Osteocyte (in vitro differentiated cells): ENCODE measurements at regions not wholly inside any gene's neighbourhood (a gene's known extent, or its start where the extent isn't known, plus 50 kb on each side); places are given as distances from the start of the nearest gene placed in this dataset.

Experiments
- DNase-seq: peaks from one replicate; pipeline ENCODE4 v3.0.0; 2021; ENCODE audit warnings: mixed read lengths; ENCODE audit not compliant: unreplicated experiment; ENCODE audit errors: extremely low spot score
- H3K27ac Mint-ChIP-seq: one replicate; pipeline ENCODE4 v1.8.0; 2021; ENCODE audit warnings: mild to moderate bottlenecking, mixed read lengths; ENCODE audit not compliant: unreplicated experiment
- H3K27me3 Mint-ChIP-seq: one replicate; pipeline ENCODE4 v1.8.0; 2021; ENCODE audit warnings: mixed read lengths; ENCODE audit not compliant: unreplicated experiment
- H3K36me3 Mint-ChIP-seq: one replicate; pipeline ENCODE4 v1.8.0; 2021; ENCODE audit warnings: mixed read lengths; ENCODE audit not compliant: unreplicated experiment
- H3K4me1 Mint-ChIP-seq: one replicate; pipeline ENCODE4 v1.8.0; 2021; ENCODE audit warnings: mixed read lengths; ENCODE audit not compliant: unreplicated experiment
- H3K4me3 Mint-ChIP-seq: one replicate; pipeline ENCODE4 v1.8.0; 2021; ENCODE audit warnings: mild to moderate bottlenecking, moderate library complexity, mixed read lengths; ENCODE audit not compliant: unreplicated experiment
- H3K9me3 Mint-ChIP-seq: one replicate; pipeline ENCODE4 v1.8.0; 2021; ENCODE audit warnings: mixed read lengths; ENCODE audit not compliant: unreplicated experiment
- TF ChIP-seq, protein P1 (sequence below): fragments of 200-600 bp; sonication (generic); IDR thresholded peaks from 2 replicates; pipeline ENCODE4 v1.5.0; 2021; ENCODE audit warnings: antibody characterized with exemption, mild to moderate bottlenecking, moderate library complexity

DNA sequence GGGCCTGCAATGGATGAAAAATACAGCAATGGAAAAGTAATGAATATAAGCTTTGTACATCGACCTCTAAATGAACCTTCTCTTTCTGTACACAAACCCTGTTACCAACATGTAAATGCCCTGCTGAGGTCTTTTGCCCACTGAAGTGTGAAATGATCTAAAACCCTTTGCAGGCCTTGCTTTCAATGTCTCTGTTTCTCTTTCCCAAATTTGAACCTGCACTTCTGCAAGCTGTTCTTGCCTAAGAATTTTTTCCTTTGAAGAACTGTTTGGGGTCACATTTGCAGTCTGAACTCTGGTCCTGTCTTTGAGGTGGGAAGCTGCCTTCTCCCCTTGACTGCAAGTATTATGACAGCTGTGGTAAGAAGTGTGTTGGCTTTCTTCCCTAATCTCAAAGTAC, 1237.1 kb downstream of the FAM181B start:
- TF ChIP-seq, protein P1, sequence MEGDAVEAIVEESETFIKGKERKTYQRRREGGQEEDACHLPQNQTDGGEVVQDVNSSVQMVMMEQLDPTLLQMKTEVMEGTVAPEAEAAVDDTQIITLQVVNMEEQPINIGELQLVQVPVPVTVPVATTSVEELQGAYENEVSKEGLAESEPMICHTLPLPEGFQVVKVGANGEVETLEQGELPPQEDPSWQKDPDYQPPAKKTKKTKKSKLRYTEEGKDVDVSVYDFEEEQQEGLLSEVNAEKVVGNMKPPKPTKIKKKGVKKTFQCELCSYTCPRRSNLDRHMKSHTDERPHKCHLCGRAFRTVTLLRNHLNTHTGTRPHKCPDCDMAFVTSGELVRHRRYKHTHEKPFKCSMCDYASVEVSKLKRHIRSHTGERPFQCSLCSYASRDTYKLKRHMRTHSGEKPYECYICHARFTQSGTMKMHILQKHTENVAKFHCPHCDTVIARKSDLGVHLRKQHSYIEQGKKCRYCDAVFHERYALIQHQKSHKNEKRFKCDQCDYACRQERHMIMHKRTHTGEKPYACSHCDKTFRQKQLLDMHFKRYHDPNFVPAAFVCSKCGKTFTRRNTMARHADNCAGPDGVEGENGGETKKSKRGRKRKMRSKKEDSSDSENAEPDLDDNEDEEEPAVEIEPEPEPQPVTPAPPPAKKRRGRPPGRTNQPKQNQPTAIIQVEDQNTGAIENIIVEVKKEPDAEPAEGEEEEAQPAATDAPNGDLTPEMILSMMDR = no peak
- Mint-ChIP-seq H3K4me1 (no peaks in the 10 kb centered on the region), H3K9me3 (no peaks in the 10 kb centered on the region), H3K36me3 (no peaks in the 10 kb centered on the region), H3K27me3 (no peaks in the 10 kb centered on the region), H3K4me3 (no peak overlapping the region), H3K27ac (no peak overlapping the region)
- DNase-seq = no peak

DNA sequence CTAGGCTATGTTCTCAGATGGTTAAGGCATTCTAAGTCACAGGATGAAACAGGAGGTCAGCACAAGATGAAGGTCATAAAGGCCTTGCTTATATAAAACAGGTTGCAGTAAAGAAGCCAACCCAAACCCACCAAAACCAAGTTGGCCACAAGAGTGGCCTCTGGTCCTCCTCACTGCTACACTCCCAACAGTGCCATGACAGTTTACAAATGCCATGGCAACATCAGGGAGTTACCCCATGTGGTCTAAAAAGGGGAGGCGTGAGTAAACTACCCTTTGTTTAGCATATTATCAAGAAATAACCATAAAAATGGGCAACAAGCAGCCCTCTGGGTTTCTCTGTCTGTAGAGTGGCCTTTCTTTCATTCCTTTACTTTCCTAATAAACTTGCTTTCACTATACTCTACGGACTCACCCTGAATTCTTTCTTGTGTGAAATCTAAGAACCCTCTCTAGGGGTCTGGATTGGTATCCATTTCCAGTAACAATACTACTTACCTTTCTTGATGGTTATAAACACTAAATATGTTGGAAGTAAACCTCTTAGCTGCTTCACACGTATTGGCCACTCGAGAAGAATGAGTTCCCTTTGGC, 1237.9 kb downstream of the FAM181B start:
- Mint-ChIP-seq H3K4me3 (no peak overlapping the region), H3K9me3 (no peaks in the 10 kb centered on the region), H3K4me1 (no peaks in the 10 kb centered on the region), H3K27ac (no peak overlapping the region), H3K27me3 (no peaks in the 10 kb centered on the region), H3K36me3 (no peaks in the 10 kb centered on the region)
- no peak for DNase-seq
- TF ChIP-seq, protein P1 = no peak

DNA sequence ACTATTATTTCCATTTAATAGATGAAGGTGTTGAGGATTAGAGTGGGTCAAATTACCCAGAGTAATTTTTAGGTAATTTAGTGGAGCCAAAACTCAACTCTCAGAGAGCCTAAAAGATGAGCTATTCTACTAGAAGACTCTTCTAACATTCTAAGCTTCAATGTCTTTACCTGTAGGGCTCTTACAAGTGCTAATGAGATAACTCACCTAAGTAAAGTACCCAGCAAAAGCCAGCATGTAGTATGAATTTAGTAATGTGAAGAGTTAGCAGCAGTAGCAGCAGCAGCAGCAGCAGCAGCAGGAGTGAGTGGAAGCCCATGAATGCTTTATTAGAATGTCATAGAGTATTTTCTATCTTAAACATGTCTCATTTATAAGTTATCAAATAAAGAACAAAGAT, 1239.2 kb downstream of the FAM181B start:
- Mint-ChIP-seq H3K36me3 (no peaks in the 10 kb centered on the region), H3K4me3 (no peak overlapping the region), H3K27me3 (no peaks in the 10 kb centered on the region), H3K27ac (no peak overlapping the region), H3K9me3 (no peaks in the 10 kb centered on the region), H3K4me1 (no peaks in the 10 kb centered on the region)
- TF ChIP-seq, protein P1 = no peak
- no peak for DNase-seq

DNA sequence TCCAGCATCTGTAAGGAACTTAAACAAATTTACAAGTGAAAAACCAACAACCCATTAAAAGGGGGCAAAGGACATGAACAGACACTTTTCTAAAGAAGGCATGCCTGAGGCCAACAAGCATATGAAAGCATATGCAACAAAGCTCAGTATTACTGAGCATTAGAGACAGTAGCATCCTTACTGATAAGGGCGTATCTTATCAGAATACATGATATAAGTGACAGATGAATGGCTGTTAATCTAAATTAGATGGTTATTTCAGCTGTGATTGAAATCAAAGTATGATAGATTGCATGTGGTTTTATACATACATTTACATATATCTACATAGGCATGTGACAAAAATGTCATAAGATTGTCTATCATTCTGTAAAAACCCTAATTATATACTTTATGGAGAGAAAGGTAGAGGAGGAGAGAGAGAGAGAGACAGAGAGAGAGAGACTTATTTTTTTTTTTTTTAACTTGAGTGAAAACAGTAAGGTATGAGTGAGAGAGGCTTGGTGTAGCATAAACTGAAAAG, 1240.7 kb downstream of the FAM181B start:
- Mint-ChIP-seq H3K9me3 (no peaks in the 10 kb centered on the region), H3K27me3 (no peaks in the 10 kb centered on the region), H3K4me3 (no peak overlapping the region), H3K4me1 (no peaks in the 10 kb centered on the region), H3K36me3 (no peaks in the 10 kb centered on the region), H3K27ac (no peak overlapping the region)
- DNase-seq = no peak
- TF ChIP-seq, protein P1 = no peak

DNA sequence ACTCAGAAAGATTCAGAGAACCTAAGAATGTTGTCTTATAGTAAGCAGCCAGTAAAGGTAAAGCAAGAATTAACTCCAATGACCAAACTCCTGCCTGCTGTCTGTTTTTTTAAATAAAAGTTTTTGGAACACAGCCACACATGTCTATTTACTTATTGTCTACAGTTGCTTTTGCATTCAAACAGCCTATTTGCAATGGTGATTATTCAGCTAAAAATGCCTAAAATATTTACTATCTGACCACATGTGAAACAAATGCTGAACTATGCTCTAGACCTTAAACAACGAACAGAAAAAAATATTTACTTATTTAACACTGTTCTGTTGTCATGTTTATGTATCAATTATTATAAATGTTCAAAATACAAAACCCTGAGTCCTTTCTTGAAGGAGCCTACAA, 1246.6 kb downstream of the FAM181B start:
- no peak overlapping the region for H3K4me3 Mint-ChIP-seq
- TF ChIP-seq, protein P1 = no peak
- H3K27ac Mint-ChIP-seq = no peak overlapping the region
- H3K9me3 Mint-ChIP-seq = no peaks in the 10 kb centered on the region
- H3K4me1 Mint-ChIP-seq = no peaks in the 10 kb centered on the region
- no peak for DNase-seq
- H3K27me3 Mint-ChIP-seq = no peaks in the 10 kb centered on the region
- H3K36me3 Mint-ChIP-seq = no peaks in the 10 kb centered on the region
